MG63 (cell line): ENCODE measurements at regions not wholly inside any gene's neighbourhood (a gene's known extent, or its start where the extent isn't known, plus 50 kb on each side); places are given as distances from the start of the nearest gene placed in this dataset.
"Not testable (repeated sequence)": the region's sequence is repeated elsewhere in the genome, so short reads cannot be mapped to it uniquely, and the experiment has no call there.

Experiments used
- DNase-seq: peaks from one replicate; pipeline ENCODE4 v3.0.0-alpha.2; 2020
- H3K27me3 ChIP-seq: fragments of 250-450 bp; sonication (Bioruptor Pico); 2 replicates; pipeline ENCODE4 v1.5.1; 2020; ENCODE audit warnings: mild to moderate bottlenecking, moderate library complexity
- H3K36me3 ChIP-seq: fragments of 250-450 bp; sonication (Bioruptor Pico); 2 replicates; pipeline ENCODE4 v1.5.1; 2020; ENCODE audit warnings: mild to moderate bottlenecking, moderate library complexity
- H3K4me3 ChIP-seq: fragments of 250-450 bp; sonication (Bioruptor Pico); 2 replicates; pipeline ENCODE4 v1.5.1; 2020; ENCODE audit warnings: mild to moderate bottlenecking, moderate library complexity
- H3K9me3 ChIP-seq: fragments of 250-450 bp; sonication (Bioruptor Pico); 2 replicates; pipeline ENCODE4 v1.5.1; 2020; ENCODE audit warnings: mild to moderate bottlenecking, moderate library complexity

DNA sequence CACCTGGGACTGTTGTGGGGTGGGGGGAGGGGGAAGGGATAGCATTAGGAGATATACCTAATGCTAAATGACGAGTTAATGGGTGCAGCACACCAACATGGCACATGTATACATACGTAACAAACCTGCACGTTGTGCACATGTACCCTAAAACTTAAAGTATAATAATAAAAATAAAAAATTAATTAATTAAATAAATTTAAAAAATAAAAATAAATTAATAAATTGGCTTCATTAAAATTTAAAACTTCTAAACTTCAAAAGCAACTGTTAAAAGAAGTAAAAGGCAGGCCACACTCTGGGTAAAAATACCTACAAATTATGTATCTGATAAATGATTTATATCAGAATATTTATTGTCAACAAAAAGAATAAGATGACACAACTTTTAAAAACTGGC is 102.6 kb upstream of the SLIT2 start:
- not testable (repeated sequence) for H3K9me3 ChIP-seq, H3K27me3 ChIP-seq, DNase-seq, H3K4me3 ChIP-seq, H3K36me3 ChIP-seq

DNA sequence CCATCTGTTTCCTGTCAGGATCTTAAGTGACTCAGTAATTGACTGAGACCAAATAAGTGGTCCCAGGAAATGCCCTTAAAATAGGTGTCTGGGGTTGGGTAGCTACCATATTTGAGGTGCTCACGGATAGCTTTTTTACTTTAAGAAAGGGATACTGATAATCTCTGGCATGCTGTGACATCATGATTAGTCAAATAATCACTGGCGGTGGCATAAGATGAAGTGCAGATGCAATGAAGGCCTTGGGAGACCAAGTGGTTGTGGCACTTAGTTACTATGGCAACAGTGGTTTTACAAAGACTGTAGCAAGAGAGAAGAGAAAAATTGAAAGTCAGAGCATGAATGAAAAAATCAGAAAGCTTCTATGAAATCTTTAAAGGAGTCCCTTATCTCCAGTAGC is 114.5 kb upstream of the SLIT2 start:
- Histone ChIP-seq H3K4me3 (no peak overlapping the region), H3K9me3 (no peaks in the 10 kb centered on the region), H3K36me3 (no peaks in the 10 kb centered on the region), H3K27me3 (no peaks in the 10 kb centered on the region)
- no peak for DNase-seq

DNA sequence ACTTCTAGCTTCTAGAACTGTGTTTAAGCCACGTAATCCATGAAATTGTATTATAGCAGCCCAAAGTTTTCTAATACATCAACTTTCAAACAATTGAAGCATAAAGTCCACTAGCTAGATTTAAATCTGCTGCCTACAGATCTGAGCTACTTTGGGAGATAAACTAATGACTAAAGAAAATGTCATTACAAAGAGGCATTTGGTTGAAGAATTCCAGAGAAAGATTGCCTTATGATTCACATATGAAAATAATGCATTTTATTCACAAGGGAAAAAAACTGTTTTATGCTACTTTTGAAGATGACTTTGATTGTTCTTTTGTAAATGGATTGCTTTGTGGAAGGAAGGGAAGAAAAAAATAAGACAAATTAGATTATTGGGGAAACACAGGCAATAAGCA is 124.1 kb upstream of the SLIT2 start:
- Histone ChIP-seq H3K36me3 (no peaks in the 10 kb centered on the region), H3K9me3 (no peaks in the 10 kb centered on the region), H3K4me3 (no peak overlapping the region), H3K27me3 (no peaks in the 10 kb centered on the region)
- no peak for DNase-seq

DNA sequence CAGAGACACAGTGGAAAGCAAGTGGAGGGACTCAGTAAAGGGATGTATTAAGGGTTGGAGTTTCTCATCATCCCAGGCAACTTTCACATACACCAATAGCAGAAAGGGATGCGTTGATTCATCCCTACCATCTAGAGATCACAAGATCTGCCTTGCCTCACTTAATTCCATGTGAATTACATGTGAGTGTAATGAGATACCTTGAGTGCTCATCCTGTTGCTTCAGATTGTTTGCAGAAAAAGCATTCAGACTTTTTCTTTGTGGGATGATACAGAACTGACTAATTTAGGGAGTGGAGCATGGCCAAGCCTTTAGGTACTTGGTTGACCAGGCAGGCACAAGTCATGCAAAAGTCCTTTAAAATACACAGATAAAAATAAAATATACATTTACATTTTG is 124.8 kb upstream of the SLIT2 start:
- H3K9me3 ChIP-seq, result no peaks in the 10 kb centered on the region
- H3K27me3 ChIP-seq, result no peaks in the 10 kb centered on the region
- no peak overlapping the region for H3K4me3 ChIP-seq
- no peaks in the 10 kb centered on the region for H3K36me3 ChIP-seq
- DNase-seq, result no peak

DNA sequence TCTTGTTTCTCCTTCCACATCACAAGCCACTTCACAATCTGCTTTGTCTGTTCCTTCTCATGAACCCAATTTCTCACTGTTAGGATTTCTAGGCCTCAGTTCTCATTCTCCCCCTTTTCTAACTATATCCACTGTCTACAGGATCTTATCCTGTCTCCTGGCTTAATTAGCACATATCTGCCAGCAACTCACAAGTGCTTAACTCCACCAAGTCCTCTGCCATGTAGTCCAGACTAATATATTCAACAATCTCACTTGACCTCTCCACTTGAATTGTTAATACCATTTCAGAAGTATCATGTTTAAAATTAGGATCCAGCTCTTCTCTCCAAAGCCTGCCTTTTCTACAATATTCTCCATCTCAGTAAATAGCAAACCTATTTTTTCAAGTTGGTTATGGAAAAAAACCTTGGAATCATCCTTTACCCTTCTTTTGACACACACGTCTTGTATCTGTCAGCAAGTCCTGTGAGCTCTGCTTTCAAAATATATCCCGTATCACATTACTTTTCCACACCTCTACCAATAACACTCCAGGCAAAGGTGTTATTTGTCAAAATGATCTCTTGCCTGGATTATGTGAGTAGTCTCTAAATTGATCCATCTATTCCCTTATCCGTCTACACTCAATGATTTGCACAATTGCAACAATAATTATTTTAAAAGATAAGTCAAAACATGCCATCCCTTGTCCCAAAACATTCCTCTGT is 127.2 kb upstream of the SLIT2 start:
- Histone ChIP-seq H3K27me3 (no peaks in the 10 kb centered on the region), H3K9me3 (no peaks in the 10 kb centered on the region), H3K4me3 (no peak overlapping the region), H3K36me3 (no peaks in the 10 kb centered on the region)
- DNase-seq, result no peak

DNA sequence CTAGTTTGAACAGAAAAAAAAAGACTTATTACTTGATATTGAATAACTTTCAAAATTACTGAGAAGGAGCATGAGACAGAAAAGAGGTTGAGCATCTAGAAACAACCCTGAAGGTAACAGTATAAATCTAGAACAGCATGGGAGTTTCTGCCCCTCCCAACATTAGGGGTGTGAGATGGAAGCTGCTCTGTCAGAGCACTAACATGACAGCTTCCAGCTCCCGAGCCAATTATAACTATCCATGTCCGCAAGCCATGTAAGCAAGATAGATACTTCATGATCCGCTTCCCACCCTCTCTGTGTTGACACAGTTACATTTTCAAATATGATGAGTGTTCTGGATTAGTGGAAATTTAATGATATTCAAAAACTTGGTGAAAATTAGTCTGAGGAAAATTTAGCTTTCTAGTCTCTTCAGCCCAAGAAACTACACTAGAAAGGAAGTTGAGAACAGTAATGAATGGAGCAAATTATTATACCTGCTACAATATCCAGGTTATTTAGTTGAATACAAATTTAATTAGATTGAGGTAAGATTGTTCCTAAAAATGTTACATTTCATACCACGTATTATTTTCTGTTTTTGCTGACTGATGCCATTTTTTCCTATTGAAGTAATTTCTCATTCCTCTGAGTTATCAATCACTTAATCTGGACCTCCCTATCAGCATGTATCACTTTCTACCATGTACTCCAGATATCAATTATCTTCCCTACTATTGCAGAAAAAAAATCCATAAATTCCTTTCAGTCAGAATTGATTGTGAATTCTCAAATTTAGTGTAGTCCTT is 129.3 kb upstream of the SLIT2 start:
- Histone ChIP-seq H3K4me3 (no peak overlapping the region), H3K9me3 (no peaks in the 10 kb centered on the region), H3K36me3 (no peaks in the 10 kb centered on the region), H3K27me3 (no peaks in the 10 kb centered on the region)
- no peak for DNase-seq

DNA sequence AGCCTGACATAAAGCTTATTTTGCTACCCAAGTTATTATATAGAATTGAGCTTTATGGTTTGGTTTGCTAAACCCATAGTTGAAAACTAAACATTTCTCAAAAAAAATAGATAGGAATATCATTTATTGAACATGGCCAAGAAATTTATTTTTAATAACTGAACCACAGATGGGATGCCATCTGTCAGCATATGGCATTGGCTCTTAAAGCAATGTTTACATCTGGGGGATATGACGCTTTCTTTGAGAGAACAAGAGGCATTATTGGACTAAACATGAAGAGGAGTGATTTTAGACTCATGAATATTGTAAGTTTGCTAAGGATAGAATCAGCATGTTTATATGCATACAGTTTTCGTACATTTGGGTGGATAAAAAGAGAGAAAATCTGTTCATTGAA is 132.6 kb upstream of the SLIT2 start:
- Histone ChIP-seq H3K9me3 (no peaks in the 10 kb centered on the region), H3K36me3 (no peaks in the 10 kb centered on the region), H3K4me3 (no peak overlapping the region), H3K27me3 (no peaks in the 10 kb centered on the region)
- no peak for DNase-seq

DNA sequence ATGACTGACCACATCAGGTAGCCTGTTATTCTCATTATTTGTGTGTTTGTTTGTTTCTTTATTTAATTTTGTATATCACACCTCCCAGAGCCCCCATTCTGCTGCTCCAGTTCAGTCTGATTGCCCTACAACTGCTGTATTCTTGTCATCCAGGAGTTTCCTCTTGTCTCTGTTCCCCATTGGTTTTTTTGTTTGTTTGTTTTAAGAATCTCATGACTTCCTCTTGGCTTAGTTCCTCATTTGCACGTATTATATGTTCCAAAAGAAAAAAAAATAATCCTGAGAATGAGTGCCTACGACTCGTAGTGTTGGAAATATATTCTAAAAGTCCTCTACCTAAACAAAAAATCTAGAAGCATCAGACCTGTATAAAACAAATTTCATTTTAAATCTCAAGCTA is 142.3 kb upstream of the SLIT2 start:
- no peaks in the 10 kb centered on the region for H3K36me3 ChIP-seq
- DNase-seq, result no peak
- no peaks in the 10 kb centered on the region for H3K27me3 ChIP-seq

DNA sequence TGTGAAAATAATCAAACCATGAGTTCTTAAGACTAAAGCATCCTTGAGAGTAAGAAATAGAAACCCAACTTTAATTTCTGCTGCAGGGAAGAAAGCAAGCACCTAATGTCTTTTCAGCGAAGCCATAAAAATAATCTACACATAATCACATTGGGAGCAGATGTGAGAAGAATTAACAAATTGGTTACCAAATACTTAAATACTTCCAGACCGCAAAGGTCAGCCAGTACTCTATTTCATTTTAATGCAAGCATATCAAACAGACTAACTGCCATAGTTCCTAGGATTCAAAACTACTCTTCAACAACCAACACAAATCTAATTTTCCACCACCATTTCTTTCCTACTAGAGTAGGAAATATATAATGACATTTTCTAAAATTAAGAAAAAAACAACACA is 144.8 kb upstream of the SLIT2 start:
- no peak overlapping the region for H3K4me3 ChIP-seq

More for the DNA sequence above, 142.3 kb upstream of the SLIT2 start:
- H3K4me3 ChIP-seq, result no peak overlapping the region
- H3K9me3 ChIP-seq, result no peaks in the 10 kb centered on the region

DNA sequence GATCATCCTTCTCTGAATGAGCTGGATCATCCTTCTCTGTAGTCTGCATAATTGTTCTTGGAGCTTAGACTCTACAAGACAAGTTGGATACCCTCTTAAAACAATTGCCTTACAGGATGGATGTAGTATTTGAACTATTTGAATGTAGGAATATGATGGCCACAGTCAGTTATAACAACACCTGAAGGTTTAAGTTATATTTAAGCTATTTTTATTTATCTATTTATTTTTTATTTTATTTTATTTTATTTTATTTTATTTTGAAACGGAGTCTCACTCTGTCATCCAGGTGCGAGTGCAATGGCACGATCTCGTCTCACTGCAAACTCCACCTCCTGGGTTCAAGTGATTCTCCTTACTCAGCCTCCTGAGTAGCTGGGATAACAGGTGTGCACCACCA is 149.9 kb upstream of the SLIT2 start:
- Histone ChIP-seq H3K9me3 (no peaks in the 10 kb centered on the region), H3K4me3 (no peak overlapping the region), H3K36me3 (no peaks in the 10 kb centered on the region), H3K27me3 (no peaks in the 10 kb centered on the region)
- DNase-seq, result no peak

More for the DNA sequence above, 144.8 kb upstream of the SLIT2 start:
- Histone ChIP-seq H3K36me3 (no peaks in the 10 kb centered on the region), H3K9me3 (no peaks in the 10 kb centered on the region), H3K27me3 (no peaks in the 10 kb centered on the region)
- DNase-seq, result no peak

DNA sequence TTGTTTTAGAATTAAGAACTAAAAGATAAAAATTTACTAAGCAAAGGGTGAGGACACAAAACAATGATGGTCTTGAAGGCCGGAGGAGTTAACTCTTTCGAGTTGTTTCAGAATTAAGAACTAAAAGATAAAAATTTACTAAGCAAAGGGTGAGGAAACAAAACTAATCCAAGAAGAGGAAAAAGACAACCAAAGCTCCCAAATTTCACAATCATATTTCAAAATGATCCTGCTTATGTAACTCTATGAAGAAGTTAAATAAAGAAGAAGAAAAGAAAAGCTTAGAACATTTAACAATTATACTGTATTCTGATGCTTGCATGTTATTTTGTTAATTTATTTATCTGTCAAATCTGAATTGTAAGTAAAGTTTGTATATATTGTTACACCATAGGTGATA is 154.8 kb upstream of the SLIT2 start:
- Histone ChIP-seq H3K36me3 (no peaks in the 10 kb centered on the region), H3K9me3 (no peaks in the 10 kb centered on the region), H3K4me3 (no peak overlapping the region), H3K27me3 (no peaks in the 10 kb centered on the region)
- DNase-seq, result no peak

DNA sequence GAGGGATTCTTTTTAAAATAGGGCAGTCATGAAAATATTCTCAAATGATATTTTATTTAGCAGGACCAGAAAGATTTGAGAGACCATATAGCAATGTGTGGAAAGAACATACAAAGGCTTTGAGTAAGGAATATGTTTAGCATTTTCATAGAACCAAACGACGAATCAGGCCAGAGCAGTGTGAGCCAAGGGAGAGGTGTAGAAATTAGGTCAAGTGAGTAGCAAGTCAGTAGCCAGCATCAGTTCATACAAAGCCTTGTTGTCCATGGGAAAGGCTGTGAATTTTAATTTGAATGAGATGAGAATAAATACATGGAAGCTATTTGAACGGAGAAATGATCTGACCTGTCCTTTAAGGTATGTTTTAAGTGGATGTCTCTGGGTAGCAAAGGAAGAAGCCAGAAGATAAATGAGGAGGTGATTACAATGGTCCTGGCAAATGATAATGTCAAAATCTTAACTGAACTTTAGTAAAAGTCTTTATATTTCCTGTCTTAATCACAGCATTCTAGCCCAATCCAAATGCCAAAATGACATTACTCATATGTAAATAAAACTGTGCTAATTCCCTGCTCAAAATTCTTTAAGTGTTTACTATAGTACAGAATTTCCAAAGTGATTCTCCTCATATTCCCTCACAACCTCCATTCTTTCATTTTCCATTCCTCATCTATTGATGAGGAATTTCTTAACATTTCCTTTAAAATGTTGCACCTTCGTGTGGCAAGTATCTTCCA is 155.7 kb upstream of the SLIT2 start:
- Histone ChIP-seq H3K9me3 (no peaks in the 10 kb centered on the region), H3K4me3 (no peak overlapping the region), H3K27me3 (no peaks in the 10 kb centered on the region), H3K36me3 (no peaks in the 10 kb centered on the region)
- DNase-seq, result no peak

DNA sequence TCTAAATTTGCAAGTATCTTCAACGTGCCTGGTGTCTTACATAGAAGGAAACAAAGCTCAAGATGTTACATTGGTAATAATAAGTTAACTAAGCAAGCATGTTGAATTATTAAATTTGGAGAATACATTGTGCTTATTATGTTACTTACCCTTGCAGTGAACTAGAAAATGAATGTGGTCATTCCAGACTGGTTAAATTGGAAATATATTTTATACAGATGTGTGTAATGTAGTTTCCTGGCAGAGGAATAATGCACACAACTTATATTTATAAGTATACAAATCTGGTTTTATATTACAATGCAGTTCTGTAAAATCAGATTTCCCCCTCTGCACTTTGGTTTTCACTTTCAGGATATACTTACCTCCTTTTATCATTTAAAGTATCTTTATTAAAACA is 159.9 kb upstream of the SLIT2 start:
- H3K9me3 ChIP-seq, result no peaks in the 10 kb centered on the region
- H3K36me3 ChIP-seq, result no peaks in the 10 kb centered on the region
- no peak for DNase-seq
- H3K27me3 ChIP-seq, result no peaks in the 10 kb centered on the region
- H3K4me3 ChIP-seq, result no peak overlapping the region

DNA sequence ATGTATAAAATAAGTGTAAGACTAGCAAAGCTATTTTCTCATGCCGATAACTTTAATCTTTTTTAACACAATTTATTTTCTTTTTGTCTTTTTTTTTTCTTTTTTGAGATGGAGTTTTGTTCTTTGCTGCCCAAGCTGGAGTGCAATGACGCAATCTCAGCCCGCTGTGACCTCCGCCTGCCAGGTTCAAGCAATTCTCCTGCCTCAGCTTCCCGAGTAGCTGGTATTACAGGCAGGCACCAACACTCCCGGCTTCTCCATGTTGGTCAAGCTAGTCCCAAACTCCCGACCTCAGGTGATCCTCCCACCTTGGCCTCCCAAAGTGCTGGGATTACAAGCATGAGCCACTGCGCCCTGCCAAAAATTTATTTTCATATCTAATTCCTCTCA is 164.2 kb upstream of the SLIT2 start:
- DNase-seq, result no peak

DNA sequence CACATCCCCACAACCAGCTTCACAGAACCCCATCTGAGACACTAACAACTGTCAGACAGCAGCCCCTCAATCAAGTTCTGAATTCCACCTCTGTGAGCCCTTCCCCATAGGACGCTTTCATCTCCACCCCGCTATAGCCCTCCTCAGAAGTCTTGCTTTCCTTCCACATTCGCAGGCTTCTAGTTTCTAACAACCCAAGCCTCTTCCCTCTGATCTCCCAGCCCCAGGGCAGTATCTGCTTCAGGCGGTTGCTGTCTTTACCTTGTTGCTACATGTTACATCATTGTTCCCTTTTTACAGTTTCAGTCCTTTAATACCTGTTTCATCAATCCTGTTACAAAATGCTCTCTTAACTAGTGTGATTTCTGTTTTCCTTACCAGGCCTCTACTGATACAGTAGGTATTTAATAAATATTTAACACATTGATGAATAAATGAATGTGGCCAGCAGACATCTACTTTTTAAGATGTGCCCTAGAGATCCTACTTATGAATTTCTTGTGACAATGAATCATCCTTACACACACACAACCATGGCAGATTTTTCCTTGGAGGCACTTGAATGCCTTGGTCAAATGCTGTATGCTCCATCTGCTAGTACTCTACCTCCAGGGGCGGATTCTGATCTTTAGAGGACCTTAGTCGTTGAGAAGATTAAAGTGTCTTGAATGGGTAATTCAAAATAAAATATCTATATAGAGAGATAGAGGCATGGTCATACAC is 164.7 kb upstream of the SLIT2 start:
- Histone ChIP-seq H3K9me3 (no peaks in the 10 kb centered on the region), H3K4me3 (no peak overlapping the region), H3K27me3 (no peaks in the 10 kb centered on the region), H3K36me3 (no peaks in the 10 kb centered on the region)
- no peak for DNase-seq

More for the DNA sequence above, 164.2 kb upstream of the SLIT2 start:
- H3K36me3 ChIP-seq, result no peaks in the 10 kb centered on the region
- no peaks in the 10 kb centered on the region for H3K27me3 ChIP-seq
- no peaks in the 10 kb centered on the region for H3K9me3 ChIP-seq
- H3K4me3 ChIP-seq, result no peak overlapping the region

DNA sequence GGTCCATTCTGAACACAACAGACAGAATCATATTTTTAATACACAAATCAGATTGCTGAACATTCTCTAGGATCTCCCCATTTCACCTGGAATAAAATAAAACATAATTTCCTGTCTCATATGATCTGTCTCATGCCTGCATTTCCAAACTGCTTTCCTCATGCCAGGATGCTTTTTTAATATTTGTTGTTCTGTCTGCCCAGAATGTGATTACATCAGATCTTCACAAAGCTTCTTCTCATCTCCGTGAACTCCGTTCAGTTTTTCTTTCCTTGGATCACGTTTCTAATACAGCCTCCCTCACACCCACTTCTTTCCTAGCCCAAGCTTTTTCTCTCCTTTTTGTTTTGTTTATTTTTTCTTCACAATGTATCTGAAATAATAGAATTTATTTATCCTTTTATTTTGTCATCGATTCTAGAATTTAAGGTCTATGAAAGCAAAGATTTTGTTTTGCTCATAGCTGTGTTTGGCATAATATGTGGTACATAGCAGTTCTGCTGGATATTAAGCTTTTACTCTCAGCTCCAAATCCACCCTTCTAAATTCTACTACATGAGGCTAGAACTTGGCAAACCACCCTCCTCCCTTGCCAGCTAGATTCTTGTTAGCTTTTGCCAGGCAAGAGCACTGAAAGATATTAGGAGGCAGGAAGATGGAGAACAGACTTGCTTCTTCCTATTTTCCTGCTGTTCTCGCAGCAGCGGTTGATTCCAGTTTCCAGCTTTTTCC is 165.5 kb upstream of the SLIT2 start:
- H3K4me3 ChIP-seq, result no peak overlapping the region
- no peaks in the 10 kb centered on the region for H3K9me3 ChIP-seq
- no peaks in the 10 kb centered on the region for H3K27me3 ChIP-seq
- H3K36me3 ChIP-seq, result no peaks in the 10 kb centered on the region
- peak; percentile 25 for DNase-seq
